ENCODE measurements at regions not wholly inside any gene's neighbourhood (a gene's known extent, or its start where the extent isn't known, plus 50 kb on each side); places are given as distances from the start of the nearest gene placed in this dataset.

DNA sequence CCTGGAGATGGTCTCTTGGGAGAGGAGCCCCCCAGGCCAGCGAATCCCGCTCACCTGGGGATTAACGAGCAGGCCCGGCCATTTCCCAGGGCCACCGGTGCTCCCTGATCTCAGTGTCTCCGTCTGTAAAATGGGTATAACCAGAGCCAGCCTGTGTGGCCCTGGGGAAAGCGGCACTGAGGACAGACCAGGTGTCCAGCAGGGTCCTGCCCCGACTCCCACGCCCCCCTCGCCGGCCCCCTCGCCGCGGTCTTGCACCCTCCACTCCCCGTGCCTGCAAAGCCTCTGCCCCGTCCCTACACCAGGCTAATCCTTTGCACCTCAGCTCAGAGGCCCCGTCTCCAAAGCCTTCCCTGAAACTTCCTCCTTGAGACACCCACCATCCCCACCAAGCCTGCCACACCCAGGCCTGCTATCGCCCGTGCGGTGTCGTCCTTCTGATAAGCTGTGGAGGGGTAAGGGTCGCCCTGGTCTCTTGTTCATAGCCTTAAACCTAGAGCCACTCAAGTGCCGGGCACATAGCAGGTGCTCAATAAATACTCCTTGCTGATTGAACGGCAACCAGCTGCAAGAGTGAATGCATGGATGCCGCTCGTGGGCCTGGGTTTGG is 259.1 kb downstream of the C16orf95 start:
- 91% methylated on average over 26 of the region's 26 CpGs for WGBS

DNA sequence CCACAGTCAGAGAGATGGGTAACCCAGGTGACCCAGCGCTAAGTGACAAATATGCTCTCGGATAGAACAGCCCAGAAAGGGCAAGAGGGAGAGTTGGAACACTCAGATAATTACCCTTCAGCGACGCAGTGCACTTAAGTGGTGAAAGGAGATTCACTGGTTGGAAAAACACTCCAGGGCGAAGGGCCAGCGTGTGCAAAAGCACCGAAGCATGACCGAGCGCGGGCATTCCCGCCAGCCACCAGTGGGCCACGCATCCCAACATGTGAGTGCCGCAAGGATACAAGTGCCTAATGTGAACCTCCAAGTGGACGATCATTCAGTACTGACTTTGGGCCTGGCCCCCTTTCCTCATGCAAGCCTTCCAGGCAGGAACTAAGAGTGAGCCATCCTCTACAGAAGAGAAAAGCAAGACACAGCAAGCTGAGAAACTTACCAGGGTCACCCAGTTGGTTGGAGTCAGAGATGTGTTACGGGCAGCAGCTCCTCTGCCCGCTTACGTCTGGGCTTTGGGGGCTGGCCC is 258.4 kb downstream of the C16orf95 start:
- Histone ChIP-seq H3K9me3 (ENCODE audit: control insufficient read depth in 4 of 4, low read length in 3 of 4) (peaks cover 0 to 9% (median 4%) of the 10 kb centered on the region in 4 donors), H3K36me3 (ENCODE audit: control insufficient read depth in 4 of 4, insufficient read depth in 3 of 4, low read depth in 1 of 4, low read length in 3 of 4) (no peaks in the 10 kb centered on the region), H3K4me3 (ENCODE audit: low read depth in 1 of 3, low read length in 3 of 3) (no peak overlapping the region), H3K27ac (ENCODE audit: low read depth in 1 of 2, low read length in 2 of 2) (no peak overlapping the region), H3K27me3 (ENCODE audit: control insufficient read depth in 4 of 4, insufficient read depth in 4 of 4, low read length in 3 of 4) (peaks cover 0 to 5% (median 0%) of the 10 kb centered on the region in 4 donors), H3K4me1 (ENCODE audit: control insufficient read depth in 4 of 4, insufficient read depth in 4 of 4, low read length in 3 of 4) (no peaks in the 10 kb centered on the region), H3K9ac (ENCODE audit: low read depth in 1 of 2, low read length in 2 of 2) (no peak overlapping the region)
- no peak for DNase-seq (ENCODE audit: low spot score)
- 95% methylated on average over 17 of the region's 17 CpGs for WGBS
- no peak for TF ChIP-seq TAF1 (conservative IDR thresholded peaks at IDR 0.05)
- TF ChIP-seq EGR1 (IDR thresholded peaks at IDR 0.05; ENCODE audit: low read depth in 2 of 2), result no peak
- TF ChIP-seq RAD21 (IDR thresholded peaks at IDR 0.05), result no peak
- TF ChIP-seq FOXA2 (IDR thresholded peaks at IDR 0.05), result no peak
- TF ChIP-seq GABPA (IDR thresholded peaks at IDR 0.05 in 1 of 2, conservative IDR thresholded peaks at IDR 0.05 in 1 of 2), result no peak
- no peak for TF ChIP-seq RXRA (IDR thresholded peaks at IDR 0.05)
- TF ChIP-seq, protein P1, sequence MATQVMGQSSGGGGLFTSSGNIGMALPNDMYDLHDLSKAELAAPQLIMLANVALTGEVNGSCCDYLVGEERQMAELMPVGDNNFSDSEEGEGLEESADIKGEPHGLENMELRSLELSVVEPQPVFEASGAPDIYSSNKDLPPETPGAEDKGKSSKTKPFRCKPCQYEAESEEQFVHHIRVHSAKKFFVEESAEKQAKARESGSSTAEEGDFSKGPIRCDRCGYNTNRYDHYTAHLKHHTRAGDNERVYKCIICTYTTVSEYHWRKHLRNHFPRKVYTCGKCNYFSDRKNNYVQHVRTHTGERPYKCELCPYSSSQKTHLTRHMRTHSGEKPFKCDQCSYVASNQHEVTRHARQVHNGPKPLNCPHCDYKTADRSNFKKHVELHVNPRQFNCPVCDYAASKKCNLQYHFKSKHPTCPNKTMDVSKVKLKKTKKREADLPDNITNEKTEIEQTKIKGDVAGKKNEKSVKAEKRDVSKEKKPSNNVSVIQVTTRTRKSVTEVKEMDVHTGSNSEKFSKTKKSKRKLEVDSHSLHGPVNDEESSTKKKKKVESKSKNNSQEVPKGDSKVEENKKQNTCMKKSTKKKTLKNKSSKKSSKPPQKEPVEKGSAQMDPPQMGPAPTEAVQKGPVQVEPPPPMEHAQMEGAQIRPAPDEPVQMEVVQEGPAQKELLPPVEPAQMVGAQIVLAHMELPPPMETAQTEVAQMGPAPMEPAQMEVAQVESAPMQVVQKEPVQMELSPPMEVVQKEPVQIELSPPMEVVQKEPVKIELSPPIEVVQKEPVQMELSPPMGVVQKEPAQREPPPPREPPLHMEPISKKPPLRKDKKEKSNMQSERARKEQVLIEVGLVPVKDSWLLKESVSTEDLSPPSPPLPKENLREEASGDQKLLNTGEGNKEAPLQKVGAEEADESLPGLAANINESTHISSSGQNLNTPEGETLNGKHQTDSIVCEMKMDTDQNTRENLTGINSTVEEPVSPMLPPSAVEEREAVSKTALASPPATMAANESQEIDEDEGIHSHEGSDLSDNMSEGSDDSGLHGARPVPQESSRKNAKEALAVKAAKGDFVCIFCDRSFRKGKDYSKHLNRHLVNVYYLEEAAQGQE (IDR thresholded peaks at IDR 0.05), result no peak
- TF ChIP-seq HNF4A (conservative IDR thresholded peaks at IDR 0.05), result no peak

More for the DNA sequence above, 259.1 kb downstream of the C16orf95 start:
- Histone ChIP-seq H3K4me1 (ENCODE audit: control insufficient read depth in 4 of 4, insufficient read depth in 4 of 4, low read length in 3 of 4) (no peaks in the 10 kb centered on the region), H3K9ac (ENCODE audit: low read depth in 1 of 2, low read length in 2 of 2) (no peak overlapping the region), H3K27me3 (ENCODE audit: control insufficient read depth in 4 of 4, insufficient read depth in 4 of 4, low read length in 3 of 4) (peaks cover 0 to 8% (median 0%) of the 10 kb centered on the region in 4 donors), H3K36me3 (ENCODE audit: control insufficient read depth in 4 of 4, insufficient read depth in 3 of 4, low read depth in 1 of 4, low read length in 3 of 4) (no peaks in the 10 kb centered on the region), H3K9me3 (ENCODE audit: control insufficient read depth in 4 of 4, low read length in 3 of 4) (peaks cover 0 to 12% (median 4%) of the 10 kb centered on the region in 4 donors), H3K27ac (ENCODE audit: low read depth in 1 of 2, low read length in 2 of 2) (no peak overlapping the region), H3K4me3 (ENCODE audit: low read depth in 1 of 3, low read length in 3 of 3) (no peak overlapping the region)
- DNase-seq (ENCODE audit: low spot score), result no peak
- TF ChIP-seq, protein P1 (IDR thresholded peaks at IDR 0.05), result no peak
- TF ChIP-seq YY1 (IDR thresholded peaks at IDR 0.05), result no peak
- no peak for TF ChIP-seq TAF1 (conservative IDR thresholded peaks at IDR 0.05)
- TF ChIP-seq HNF4G (IDR thresholded peaks at IDR 0.05), result no peak

Measured in liver (tissue), 7 donors.